ENCODE measurements at regions not wholly inside any gene's neighbourhood (a gene's known extent, or its start where the extent isn't known, plus 50 kb on each side); places are given as distances from the start of the nearest gene placed in this dataset.

DNA sequence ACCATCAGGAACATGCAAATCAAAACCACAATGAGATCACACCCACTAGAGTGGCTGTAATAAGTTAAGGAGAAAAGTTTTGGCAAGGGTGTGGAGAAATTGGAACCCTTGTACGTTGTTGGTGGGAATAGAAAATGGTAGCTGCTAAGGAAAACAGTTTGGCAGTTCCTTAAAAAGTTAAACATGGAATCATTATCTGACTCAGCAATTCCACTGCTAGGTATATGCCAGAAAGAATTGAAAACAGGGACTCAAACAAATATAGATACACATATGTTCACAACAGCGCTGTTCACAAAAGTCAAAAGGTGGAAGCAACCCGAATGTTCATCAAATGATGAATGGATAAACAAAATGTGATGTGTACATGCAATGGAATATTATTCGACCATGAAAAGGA, 138.8 kb upstream of the ATP2B2 start:
- TF ChIP-seq, protein P1, sequence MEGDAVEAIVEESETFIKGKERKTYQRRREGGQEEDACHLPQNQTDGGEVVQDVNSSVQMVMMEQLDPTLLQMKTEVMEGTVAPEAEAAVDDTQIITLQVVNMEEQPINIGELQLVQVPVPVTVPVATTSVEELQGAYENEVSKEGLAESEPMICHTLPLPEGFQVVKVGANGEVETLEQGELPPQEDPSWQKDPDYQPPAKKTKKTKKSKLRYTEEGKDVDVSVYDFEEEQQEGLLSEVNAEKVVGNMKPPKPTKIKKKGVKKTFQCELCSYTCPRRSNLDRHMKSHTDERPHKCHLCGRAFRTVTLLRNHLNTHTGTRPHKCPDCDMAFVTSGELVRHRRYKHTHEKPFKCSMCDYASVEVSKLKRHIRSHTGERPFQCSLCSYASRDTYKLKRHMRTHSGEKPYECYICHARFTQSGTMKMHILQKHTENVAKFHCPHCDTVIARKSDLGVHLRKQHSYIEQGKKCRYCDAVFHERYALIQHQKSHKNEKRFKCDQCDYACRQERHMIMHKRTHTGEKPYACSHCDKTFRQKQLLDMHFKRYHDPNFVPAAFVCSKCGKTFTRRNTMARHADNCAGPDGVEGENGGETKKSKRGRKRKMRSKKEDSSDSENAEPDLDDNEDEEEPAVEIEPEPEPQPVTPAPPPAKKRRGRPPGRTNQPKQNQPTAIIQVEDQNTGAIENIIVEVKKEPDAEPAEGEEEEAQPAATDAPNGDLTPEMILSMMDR (IDR thresholded peaks at IDR 0.05): no peak
- no peak for TF ChIP-seq POLR2AphosphoS5 (IDR thresholded peaks at IDR 0.05)

Data from prostate gland (tissue), 2 donors.